Skeletal muscle tissue (tissue), 3 donors: ENCODE measurements at regions not wholly inside any gene's neighbourhood (a gene's known extent, or its start where the extent isn't known, plus 50 kb on each side); places are given as distances from the start of the nearest gene placed in this dataset.

Experiments used
- H3K27ac ChIP-seq: one replicate; pipeline ENCODE4 v1.7.0; 2013; ENCODE audit warnings: mild to moderate bottlenecking, low read depth, low read length, inconsistent platforms
- H3K27me3 ChIP-seq, 3 donors: one replicate each; pipeline ENCODE4 v1.7.0; 2013; ENCODE audit warnings: low read length in 3 of 3; ENCODE audit not compliant: control insufficient read depth in 3 of 3, insufficient read depth in 3 of 3
- H3K36me3 ChIP-seq, 3 donors: one replicate each; pipeline ENCODE4 v1.7.0; 2013; ENCODE audit warnings: low read length in 3 of 3; ENCODE audit not compliant: control insufficient read depth in 3 of 3, insufficient read depth in 3 of 3
- H3K4me1 ChIP-seq, 3 donors: one replicate each; pipeline ENCODE4 v1.7.0; 2013; ENCODE audit warnings: low read length in 3 of 3, mild to moderate bottlenecking in 3 of 3; ENCODE audit not compliant: control insufficient read depth in 3 of 3, insufficient read depth in 3 of 3
- H3K4me3 ChIP-seq, 3 donors: one replicate each; pipeline ENCODE4 v1.7.0; 2013; ENCODE audit warnings: low read length in 3 of 3
- H3K9ac ChIP-seq, 3 donors: one replicate each; pipeline ENCODE4 v1.7.0; 2013; ENCODE audit warnings: low read length in 3 of 3, mild to moderate bottlenecking in 3 of 3, moderate library complexity in 2 of 3, low read depth in 1 of 3
- H3K9me3 ChIP-seq, 3 donors: one replicate each; pipeline ENCODE4 v1.7.0; 2013; ENCODE audit warnings: low read length in 3 of 3; ENCODE audit not compliant: control insufficient read depth in 3 of 3
- donor health status: Osteomylitis.

- Histone ChIP-seq H3K4me3 (no peak overlapping the region), H3K36me3 (no peaks in the 10 kb centered on the region), H3K9me3 (peaks cover 0 to 4% (median 0%) of the 10 kb centered on the region in 3 donors), H3K4me1 (no peaks in the 10 kb centered on the region), H3K27me3 (peaks cover 0 to 16% (median 0%) of the 10 kb centered on the region in 3 donors), H3K9ac (no peak overlapping the region), H3K27ac (no peak overlapping the region)
Observed at GRCh38 chr22:47434336-47435203, 672.1 kb downstream of the TBC1D22A start.

GRCh38 chr22:47433627-47434026 lies 671.2 kb downstream of the TBC1D22A start:
- H3K36me3 ChIP-seq, result no peaks in the 10 kb centered on the region
- no peak overlapping the region for H3K27ac ChIP-seq
- peaks cover 0 to 16% (median 0%) of the 10 kb centered on the region in 3 donors for H3K27me3 ChIP-seq
- H3K4me3 ChIP-seq, result no peak overlapping the region
- H3K9me3 ChIP-seq, result peaks cover 0 to 4% (median 0%) of the 10 kb centered on the region in 3 donors
- H3K9ac ChIP-seq, result no peak overlapping the region
- H3K4me1 ChIP-seq, result no peaks in the 10 kb centered on the region

GRCh38 chr22:47432683-47433082 lies 670.2 kb downstream of the TBC1D22A start:
- no peak overlapping the region for H3K9ac ChIP-seq
- H3K27ac ChIP-seq, result no peak overlapping the region
- no peaks in the 10 kb centered on the region for H3K4me1 ChIP-seq
- H3K36me3 ChIP-seq, result no peaks in the 10 kb centered on the region
- peaks cover 0 to 4% (median 0%) of the 10 kb centered on the region in 3 donors for H3K9me3 ChIP-seq
- H3K27me3 ChIP-seq, result peaks cover 0 to 14% (median 0%) of the 10 kb centered on the region in 3 donors
- no peak overlapping the region for H3K4me3 ChIP-seq

DNA sequence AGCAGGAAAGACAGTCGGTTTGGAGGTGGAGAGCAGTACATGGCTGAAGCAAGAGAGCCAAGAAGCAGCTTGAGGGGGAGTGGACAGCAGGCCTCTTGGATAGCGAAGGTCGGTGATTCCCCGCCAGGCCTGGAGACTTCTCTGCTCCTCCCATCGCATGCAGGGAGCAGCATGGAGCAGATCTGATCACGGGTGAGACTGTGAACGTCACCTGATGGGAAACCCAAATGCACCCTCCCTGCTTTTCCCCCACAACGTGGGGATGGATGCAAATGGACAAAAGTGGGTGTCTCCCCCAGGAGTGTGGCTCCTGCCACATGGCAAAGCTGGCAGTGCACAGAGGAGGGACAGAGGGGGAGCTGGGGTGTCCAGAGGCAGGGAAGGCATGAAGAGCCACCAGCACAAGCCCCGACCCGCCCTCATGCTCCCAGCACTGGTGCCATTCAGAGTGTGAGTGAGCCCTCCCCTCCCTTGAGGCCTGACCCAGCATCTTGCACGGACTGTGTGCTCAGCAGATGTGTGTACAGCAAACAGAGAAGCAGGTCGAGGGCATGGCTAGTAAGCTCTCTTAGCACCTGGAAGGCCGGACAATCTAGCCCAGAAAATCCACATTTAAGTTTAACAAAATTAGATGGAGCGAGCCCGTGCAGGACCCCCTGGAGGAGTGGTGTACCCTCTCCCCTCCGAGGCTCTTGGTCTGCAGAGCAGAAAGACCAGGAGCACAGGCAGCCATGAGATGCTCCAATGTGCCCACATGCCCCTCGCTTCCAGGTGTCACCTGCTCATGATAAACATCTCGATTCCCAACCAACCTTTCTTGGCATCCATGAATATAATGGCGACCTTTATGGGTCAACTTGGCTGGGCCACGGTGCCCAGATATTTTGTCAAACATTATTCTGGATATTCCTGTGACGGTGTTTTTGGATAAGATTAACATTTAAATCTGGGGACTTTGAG lies 661.7 kb downstream of the TBC1D22A start:
- H3K4me1 ChIP-seq, result no peaks in the 10 kb centered on the region
- H3K4me3 ChIP-seq, result no peak overlapping the region
- H3K9ac ChIP-seq, result no peak overlapping the region
- peaks cover 0 to 20% (median 17%) of the 10 kb centered on the region in 3 donors for H3K27me3 ChIP-seq
- no peaks in the 10 kb centered on the region for H3K36me3 ChIP-seq
- H3K9me3 ChIP-seq, result no peaks in the 10 kb centered on the region
- no peak overlapping the region for H3K27ac ChIP-seq

GRCh38 chr22:47423266-47423665 lies 660.8 kb downstream of the TBC1D22A start:
- no peaks in the 10 kb centered on the region for H3K36me3 ChIP-seq
- no peaks in the 10 kb centered on the region for H3K4me1 ChIP-seq

DNA sequence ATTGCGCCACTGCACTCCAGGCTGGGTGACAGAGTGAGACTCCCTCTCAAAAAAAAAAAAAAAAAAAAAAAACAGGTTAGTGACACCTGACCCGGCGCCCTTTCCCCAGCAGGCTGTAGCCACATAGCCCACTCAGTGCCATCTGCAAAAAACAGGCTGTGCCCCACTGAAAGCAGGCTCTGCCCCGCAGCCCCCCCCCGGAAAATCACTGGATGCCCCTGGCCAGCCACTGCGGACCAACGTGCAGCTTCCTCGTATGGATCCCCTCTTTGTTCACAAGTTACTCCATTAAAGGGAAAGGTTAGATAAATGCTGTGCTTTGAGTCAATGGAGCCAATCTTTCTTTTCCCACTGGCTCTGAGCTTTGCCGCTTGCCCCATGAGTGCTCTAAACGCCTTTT lies 660.3 kb downstream of the TBC1D22A start:
- H3K27me3 ChIP-seq, result peaks cover 0 to 20% (median 17%) of the 10 kb centered on the region in 3 donors

More at GRCh38 chr22:47423266-47423665, 660.8 kb downstream of the TBC1D22A start:
- H3K9me3 ChIP-seq, result no peaks in the 10 kb centered on the region
- H3K4me3 ChIP-seq, result no peak overlapping the region
- H3K27me3 ChIP-seq, result peaks cover 0 to 20% (median 17%) of the 10 kb centered on the region in 3 donors
- no peak overlapping the region for H3K9ac ChIP-seq
- no peak overlapping the region for H3K27ac ChIP-seq

GRCh38 chr22:47421846-47422245 lies 659.4 kb downstream of the TBC1D22A start:
- H3K27ac ChIP-seq, result no peak overlapping the region
- H3K27me3 ChIP-seq, result peaks cover 0 to 20% (median 17%) of the 10 kb centered on the region in 3 donors
- no peak overlapping the region for H3K4me3 ChIP-seq
- no peak overlapping the region for H3K9ac ChIP-seq
- H3K9me3 ChIP-seq, result no peaks in the 10 kb centered on the region
- no peaks in the 10 kb centered on the region for H3K4me1 ChIP-seq
- no peaks in the 10 kb centered on the region for H3K36me3 ChIP-seq

More for the DNA sequence above, 660.3 kb downstream of the TBC1D22A start:
- Histone ChIP-seq H3K9me3 (no peaks in the 10 kb centered on the region), H3K27ac (no peak overlapping the region), H3K4me1 (no peaks in the 10 kb centered on the region), H3K36me3 (no peaks in the 10 kb centered on the region), H3K9ac (no peak overlapping the region), H3K4me3 (no peak overlapping the region)

DNA sequence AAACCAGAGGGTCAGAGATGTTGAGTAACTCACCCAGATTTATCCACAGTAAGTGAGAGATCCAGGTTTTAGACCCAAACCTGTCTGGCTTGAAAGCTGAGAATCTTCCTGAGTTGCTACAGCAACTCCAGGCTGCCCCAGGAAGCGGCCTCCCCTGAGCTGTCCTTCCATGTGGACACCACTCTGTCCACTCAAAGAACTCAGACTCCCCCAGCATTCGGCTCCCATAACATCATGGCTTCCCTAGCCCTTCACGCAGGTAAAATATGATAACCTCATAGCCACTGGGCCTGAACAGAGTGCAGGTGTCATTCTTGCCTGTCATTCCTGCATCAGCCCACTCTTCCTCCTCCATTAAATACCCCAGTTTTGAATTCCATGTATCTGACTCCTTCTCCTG lies 657.8 kb downstream of the TBC1D22A start:
- Histone ChIP-seq H3K27me3 (peaks cover 0 to 17% (median 17%) of the 10 kb centered on the region in 3 donors), H3K9ac (no peak overlapping the region), H3K36me3 (no peaks in the 10 kb centered on the region), H3K27ac (no peak overlapping the region), H3K9me3 (no peaks in the 10 kb centered on the region), H3K4me3 (no peak overlapping the region), H3K4me1 (no peaks in the 10 kb centered on the region)

- Histone ChIP-seq H3K27ac (no peak overlapping the region), H3K4me1 (no peaks in the 10 kb centered on the region), H3K27me3 (peaks cover 0 to 15% (median 14%) of the 10 kb centered on the region in 3 donors), H3K9me3 (no peaks in the 10 kb centered on the region), H3K9ac (no peak overlapping the region), H3K36me3 (no peaks in the 10 kb centered on the region), H3K4me3 (no peak overlapping the region)
Observed at GRCh38 chr22:47419239-47419638, 656.8 kb downstream of the TBC1D22A start.
